Mucosa of descending colon (tissue), 3 donors: ENCODE measurements at regions not wholly inside any gene's neighbourhood (a gene's known extent, or its start where the extent isn't known, plus 50 kb on each side); places are given as distances from the start of the nearest gene placed in this dataset.
"Not testable (repeated sequence)": the region's sequence is repeated elsewhere in the genome, so short reads cannot be mapped to it uniquely, and the experiment has no call there.

Source experiments
- ATAC-seq: fragments of 200-7000 bp; cut with Tn5 transposase; one replicate; pipeline ENCODE4 v1.9.1; 2020; ENCODE audit warnings: mild to moderate bottlenecking, moderate library complexity
- DNase-seq, 3 donors: peaks; one replicate each; pipeline ENCODE4 v3.0.0-alpha.2; 2020
- H3K36me3 ChIP-seq: fragments of 200-600 bp; one replicate; pipeline ENCODE4 v1.8.0; 2021; ENCODE audit warnings: low read depth, mild to moderate bottlenecking
- H3K4me1 ChIP-seq: fragments of 200-600 bp; one replicate; pipeline ENCODE4 v1.8.0; 2021; ENCODE audit warnings: low read depth, mild to moderate bottlenecking
- H3K4me3 ChIP-seq: fragments of 200-600 bp; one replicate; pipeline ENCODE4 v1.8.0; 2021; ENCODE audit warnings: mild to moderate bottlenecking
- H3K9me3 ChIP-seq: fragments of 200-600 bp; one replicate; pipeline ENCODE4 v1.8.0; 2021; ENCODE audit warnings: mild to moderate bottlenecking
- CTCF ChIP-seq: fragments of 200-600 bp; IDR thresholded peaks from one replicate; pipeline ENCODE4 v1.8.0; 2022; ENCODE audit warnings: antibody characterized with exemption, mild to moderate bottlenecking
- intact Hi-C, 2 donors: fragments of 100-400 bp; cut with DNase I in 1 of 2; cut with micrococcal nuclease in 1 of 2; formaldehyde crosslinking; loops; one replicate each; pipeline versions ENCODE4 v1.11.0 to v1.11.1; 2022; cut with DNase I, micrococcal nuclease
- donor health status: DM: no; HTN: no; CAD: no; lungs with moderate emphysema.
- donor health status: DM: no; HTN: no; CAD: no.
- donor health status: DM: no; HTN: yes; CAD: no.

- no peak for TF ChIP-seq CTCF
- ATAC-seq, result peak; percentile 73
- H3K4me1 ChIP-seq, result no peaks in the 10 kb centered on the region
- peak in 1 of 3 donors; percentile 2 for DNase-seq
- H3K4me3 ChIP-seq, result no peak overlapping the region
- intact Hi-C loops, result no loop called here
- H3K9me3 ChIP-seq, result peaks cover 3% of the 10 kb centered on the region
- no peaks in the 10 kb centered on the region for H3K36me3 ChIP-seq
Measured at GRCh38 chr2:204407204-204408014, 137.9 kb upstream of the PARD3B start.

- H3K4me1 ChIP-seq, DNase-seq, H3K36me3 ChIP-seq, ATAC-seq, H3K4me3 ChIP-seq, intact Hi-C loops: not testable (repeated sequence)
- peaks cover 17% of the 10 kb centered on the region for H3K9me3 ChIP-seq
Measured at GRCh38 chr2:204412782-204413181, 132.5 kb upstream of the PARD3B start.

- H3K36me3 ChIP-seq, result no peaks in the 10 kb centered on the region
- DNase-seq, result no peak
Measured at GRCh38 chr2:204415406-204416181, 129.7 kb upstream of the PARD3B start.

GRCh38 chr2:204416236-204416635, 129.0 kb upstream of the PARD3B start:
- ATAC-seq (no peak), DNase-seq (no peak)
- Histone ChIP-seq H3K36me3 (no peaks in the 10 kb centered on the region), H3K4me3 (no peak overlapping the region), H3K9me3 (peaks cover 17% of the 10 kb centered on the region), H3K4me1 (no peaks in the 10 kb centered on the region)
- intact Hi-C loops, result no loop called here
- no peak for TF ChIP-seq CTCF

More at GRCh38 chr2:204415406-204416181, 129.7 kb upstream of the PARD3B start:
- intact Hi-C loops, result no loop called here
- no peak for TF ChIP-seq CTCF
- Histone ChIP-seq H3K9me3 (peaks cover 17% of the 10 kb centered on the region), H3K4me1 (no peaks in the 10 kb centered on the region), H3K4me3 (no peak overlapping the region)
- ATAC-seq, result no peak

GRCh38 chr2:204425821-204426220, 119.5 kb upstream of the PARD3B start:
- intact Hi-C loops, result no loop called here
- no peak for DNase-seq
- no peaks in the 10 kb centered on the region for H3K9me3 ChIP-seq
- no peaks in the 10 kb centered on the region for H3K36me3 ChIP-seq
- ATAC-seq, result no peak
- no peak overlapping the region for H3K4me3 ChIP-seq
- no peaks in the 10 kb centered on the region for H3K4me1 ChIP-seq
- no peak for TF ChIP-seq CTCF

GRCh38 chr2:204428675-204429074, 116.6 kb upstream of the PARD3B start:
- DNase-seq (no peak), ATAC-seq (no peak)
- intact Hi-C loops, result no loop called here
- no peaks in the 10 kb centered on the region for H3K4me1 ChIP-seq
- TF ChIP-seq CTCF, result no peak
- H3K4me3 ChIP-seq, result no peak overlapping the region
- peaks cover 7% of the 10 kb centered on the region for H3K9me3 ChIP-seq
- H3K36me3 ChIP-seq, result no peaks in the 10 kb centered on the region
